Stimulated activated memory B cell treated with anti-CD40 and anti-IgM and Interleukin-4, amounts not matched to agents 10 μg/mL and 1 μg/mL and 100 μg/mL, for 72 hours (primary cell): ENCODE measurements at regions not wholly inside any gene's neighbourhood (a gene's known extent, or its start where the extent isn't known, plus 50 kb on each side); places are given as distances from the start of the nearest gene placed in this dataset.
"Not testable (repeated sequence)": the region's sequence is repeated elsewhere in the genome, so short reads cannot be mapped to it uniquely, and the experiment has no call there.

Experiments
- ATAC-seq: fragments of 150-1000 bp; cut with Tn5 transposase; 2 replicates; pipeline ENCODE4 v1.10.0; 2021
- H3K27ac Mint-ChIP-seq: one replicate; pipeline ENCODE4 v1.8.0; 2022; ENCODE audit warnings: mild to moderate bottlenecking, mixed read lengths
- H3K27me3 Mint-ChIP-seq: one replicate; pipeline ENCODE4 v1.8.0; 2022; ENCODE audit warnings: mixed read lengths
- H3K36me3 Mint-ChIP-seq: one replicate; pipeline ENCODE4 v1.8.0; 2022; ENCODE audit warnings: mixed read lengths
- H3K4me1 Mint-ChIP-seq: one replicate; pipeline ENCODE4 v1.8.0; 2022; ENCODE audit warnings: mixed read lengths
- H3K4me3 Mint-ChIP-seq: one replicate; pipeline ENCODE4 v1.8.0; 2022; ENCODE audit warnings: mild to moderate bottlenecking, moderate library complexity, mixed read lengths
- H3K9me3 Mint-ChIP-seq: one replicate; pipeline ENCODE4 v1.8.0; 2022; ENCODE audit warnings: mixed read lengths

DNA sequence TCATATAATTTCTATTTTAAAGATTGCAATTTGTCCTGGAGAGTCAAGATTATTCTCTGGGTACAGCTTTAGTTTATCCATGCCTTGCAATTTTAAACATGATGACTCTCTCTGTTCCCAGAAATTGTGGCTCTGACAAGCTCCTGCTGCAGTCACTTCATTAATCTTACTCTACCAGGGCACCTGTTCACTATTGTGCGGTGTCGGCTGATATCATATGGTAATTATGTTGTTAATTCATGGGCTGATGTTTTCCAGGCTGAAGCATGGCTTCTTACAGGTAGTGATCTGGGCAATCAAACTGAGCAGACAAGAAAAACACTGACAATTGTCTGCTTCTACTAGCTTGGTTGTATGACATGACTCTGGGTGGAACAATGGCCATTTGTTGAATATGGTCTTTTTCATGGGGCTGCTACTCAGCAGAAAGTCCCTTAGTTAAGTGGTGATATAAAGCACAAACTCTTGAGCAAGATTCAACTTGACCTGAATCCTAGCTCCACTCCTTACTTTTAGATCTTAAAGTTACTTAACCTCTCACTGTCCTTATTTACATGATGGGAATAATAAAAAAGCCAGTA, 230.7 kb downstream of the FAT3 start:
- no peaks in the 10 kb centered on the region for H3K36me3 Mint-ChIP-seq
- no peaks in the 10 kb centered on the region for H3K27me3 Mint-ChIP-seq
- no peak overlapping the region for H3K27ac Mint-ChIP-seq
- H3K4me1 Mint-ChIP-seq: no peaks in the 10 kb centered on the region
- no peaks in the 10 kb centered on the region for H3K9me3 Mint-ChIP-seq
- no peak overlapping the region for H3K4me3 Mint-ChIP-seq
- no peak for ATAC-seq

DNA sequence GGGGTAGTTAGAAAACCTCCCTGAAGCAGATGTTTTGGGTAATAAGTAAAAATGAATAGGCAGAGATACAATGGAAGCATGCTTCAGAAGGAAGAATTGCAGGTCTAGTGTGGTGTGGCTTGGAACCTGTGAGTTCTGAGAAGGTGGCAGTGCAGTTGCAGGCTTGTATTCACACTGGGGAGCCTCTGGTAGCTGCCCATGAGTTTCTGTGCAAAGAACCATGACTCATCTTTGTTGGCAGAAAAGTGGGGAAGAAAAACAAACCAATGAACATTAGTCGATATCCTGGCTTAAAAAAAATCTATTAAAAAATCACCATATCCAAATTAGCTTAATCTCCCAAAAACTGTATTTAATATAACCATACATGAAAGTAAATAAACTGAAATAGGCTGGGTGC, 232.6 kb downstream of the FAT3 start:
- H3K4me1 Mint-ChIP-seq: no peaks in the 10 kb centered on the region
- no peak overlapping the region for H3K27ac Mint-ChIP-seq
- no peak overlapping the region for H3K4me3 Mint-ChIP-seq
- no peaks in the 10 kb centered on the region for H3K36me3 Mint-ChIP-seq
- no peaks in the 10 kb centered on the region for H3K27me3 Mint-ChIP-seq
- H3K9me3 Mint-ChIP-seq: no peaks in the 10 kb centered on the region
- no peak for ATAC-seq

DNA sequence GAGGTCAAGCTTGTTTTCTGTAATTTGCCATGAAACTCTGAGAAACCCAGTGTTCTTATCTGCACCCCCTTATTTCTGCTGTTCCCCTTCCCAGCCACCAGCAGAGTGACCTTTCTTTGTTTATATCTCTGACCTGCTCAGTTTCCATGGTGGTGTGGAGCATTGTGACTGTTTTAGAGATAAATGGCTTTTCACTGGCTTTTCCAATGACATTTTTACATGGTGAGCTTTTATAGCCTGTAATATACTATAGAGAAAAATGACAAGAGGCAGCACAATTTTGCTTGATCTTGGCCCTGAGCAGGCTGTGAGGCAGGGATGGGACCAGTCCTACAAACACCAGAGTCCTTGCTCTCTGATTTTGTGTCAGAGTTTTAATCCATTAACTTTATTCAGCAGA, 233.9 kb downstream of the FAT3 start:
- Mint-ChIP-seq H3K4me3 (no peak overlapping the region), H3K36me3 (no peaks in the 10 kb centered on the region), H3K27ac (no peak overlapping the region), H3K9me3 (no peaks in the 10 kb centered on the region), H3K4me1 (no peaks in the 10 kb centered on the region), H3K27me3 (no peaks in the 10 kb centered on the region)
- no peak for ATAC-seq

DNA sequence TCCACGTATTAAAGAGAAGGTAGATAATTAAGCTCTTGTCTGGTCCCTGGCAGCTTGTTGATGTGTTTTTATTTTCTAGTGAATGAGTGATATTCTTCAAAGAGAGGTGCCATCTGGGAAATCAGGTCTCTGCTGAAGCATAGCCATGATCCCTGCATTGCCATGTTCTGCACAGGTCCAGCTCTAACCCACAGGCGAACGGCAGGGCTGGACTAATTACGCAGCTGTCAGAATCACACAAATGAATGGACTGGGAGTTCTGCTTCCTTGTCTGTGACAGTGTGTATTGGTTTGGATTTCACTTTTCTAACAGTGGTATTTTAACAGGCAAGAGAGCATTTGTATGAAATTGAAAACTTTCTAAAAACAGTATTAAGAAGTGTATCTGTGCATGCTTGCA, 235.6 kb downstream of the FAT3 start:
- Mint-ChIP-seq H3K9me3 (no peaks in the 10 kb centered on the region), H3K4me3 (no peak overlapping the region), H3K27ac (no peak overlapping the region), H3K36me3 (no peaks in the 10 kb centered on the region), H3K27me3 (no peaks in the 10 kb centered on the region), H3K4me1 (no peaks in the 10 kb centered on the region)
- ATAC-seq: no peak

DNA sequence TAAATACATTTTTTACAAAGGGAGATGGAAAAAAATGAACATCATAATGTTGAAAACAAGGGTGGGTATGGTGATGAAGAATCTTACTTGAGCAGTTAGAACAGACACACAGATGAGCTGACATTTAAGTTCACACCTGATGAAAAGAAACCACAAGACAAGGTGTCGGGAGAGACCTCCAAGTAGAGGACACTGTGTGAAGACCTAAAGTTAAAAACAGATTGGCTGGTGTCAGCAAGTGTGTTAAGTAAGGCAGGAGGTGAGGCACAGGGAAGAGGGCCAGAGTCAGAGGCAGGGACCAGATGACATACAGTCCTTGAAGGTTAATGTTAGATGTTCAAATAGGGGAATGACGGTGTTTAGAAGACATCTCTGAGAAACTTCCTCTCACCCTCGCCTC, 236.8 kb downstream of the FAT3 start:
- Mint-ChIP-seq H3K4me3 (no peak overlapping the region), H3K4me1 (no peaks in the 10 kb centered on the region), H3K27me3 (no peaks in the 10 kb centered on the region), H3K36me3 (no peaks in the 10 kb centered on the region), H3K9me3 (no peaks in the 10 kb centered on the region), H3K27ac (no peak overlapping the region)
- ATAC-seq: no peak

DNA sequence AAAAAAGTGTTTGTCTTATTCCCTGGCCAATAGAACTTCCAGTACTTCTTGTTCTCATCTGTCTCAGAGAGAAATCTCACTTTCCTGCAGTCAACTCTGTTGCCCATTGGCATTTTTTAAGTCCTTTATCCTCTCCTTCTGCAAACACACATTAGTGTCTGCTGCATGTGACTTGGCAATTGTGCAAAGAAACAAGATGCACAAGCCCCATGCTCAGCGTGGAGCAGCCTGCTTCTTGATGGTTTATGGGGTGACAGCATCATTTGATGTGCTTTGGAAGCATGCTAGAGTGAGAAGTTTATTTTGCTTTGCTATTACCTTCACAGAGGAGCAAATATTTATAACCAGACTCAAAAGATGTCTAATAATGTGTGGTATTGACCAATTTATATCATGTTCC, 238.2 kb downstream of the FAT3 start:
- no peaks in the 10 kb centered on the region for H3K36me3 Mint-ChIP-seq
- no peaks in the 10 kb centered on the region for H3K9me3 Mint-ChIP-seq
- ATAC-seq: no peak
- H3K4me1 Mint-ChIP-seq: no peaks in the 10 kb centered on the region
- H3K4me3 Mint-ChIP-seq: no peak overlapping the region
- H3K27ac Mint-ChIP-seq: no peak overlapping the region
- no peaks in the 10 kb centered on the region for H3K27me3 Mint-ChIP-seq

DNA sequence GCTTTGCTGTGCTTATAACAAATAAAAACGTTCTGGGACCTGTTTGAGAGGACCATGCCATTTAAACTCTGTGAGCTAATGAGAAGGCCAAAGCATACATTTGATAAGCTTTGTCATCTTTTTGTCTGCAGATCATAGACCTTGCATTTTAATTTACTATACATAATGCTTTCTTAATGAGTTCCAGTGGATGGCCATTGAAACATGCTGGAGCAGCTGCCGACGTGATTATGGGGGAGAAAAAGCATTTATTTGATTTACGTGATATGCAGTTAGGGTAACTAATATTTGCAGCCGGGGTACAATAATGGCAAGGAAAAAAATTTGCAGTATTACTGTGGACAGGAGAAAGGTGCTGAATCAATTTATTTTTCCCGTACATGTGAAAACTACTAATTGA, 240.2 kb downstream of the FAT3 start:
- no peak for ATAC-seq
- no peaks in the 10 kb centered on the region for H3K9me3 Mint-ChIP-seq
- H3K4me3 Mint-ChIP-seq: no peak overlapping the region
- no peak overlapping the region for H3K27ac Mint-ChIP-seq
- no peaks in the 10 kb centered on the region for H3K4me1 Mint-ChIP-seq
- no peaks in the 10 kb centered on the region for H3K36me3 Mint-ChIP-seq
- H3K27me3 Mint-ChIP-seq: no peaks in the 10 kb centered on the region

DNA sequence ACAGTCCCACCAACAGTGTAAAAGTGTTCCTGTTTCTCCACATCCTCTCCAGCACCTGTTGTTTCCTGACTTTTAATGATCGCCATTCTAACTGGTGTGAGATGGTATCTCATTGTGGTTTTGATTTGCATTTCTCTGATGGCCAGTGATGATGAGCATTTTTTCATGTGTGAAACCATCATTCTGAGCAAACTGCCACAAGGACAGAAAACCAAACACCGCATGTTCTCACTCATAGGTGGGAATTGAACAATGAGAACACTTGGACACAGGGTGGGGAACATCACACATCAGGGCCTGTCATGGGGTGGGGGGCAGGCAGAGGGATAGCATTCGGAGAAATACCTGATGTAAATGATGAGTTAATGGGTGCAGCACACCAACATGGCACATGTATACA, 240.8 kb downstream of the FAT3 start:
- not testable (repeated sequence) for H3K36me3 Mint-ChIP-seq, ATAC-seq, H3K9me3 Mint-ChIP-seq, H3K4me1 Mint-ChIP-seq, H3K4me3 Mint-ChIP-seq, H3K27me3 Mint-ChIP-seq, H3K27ac Mint-ChIP-seq

DNA sequence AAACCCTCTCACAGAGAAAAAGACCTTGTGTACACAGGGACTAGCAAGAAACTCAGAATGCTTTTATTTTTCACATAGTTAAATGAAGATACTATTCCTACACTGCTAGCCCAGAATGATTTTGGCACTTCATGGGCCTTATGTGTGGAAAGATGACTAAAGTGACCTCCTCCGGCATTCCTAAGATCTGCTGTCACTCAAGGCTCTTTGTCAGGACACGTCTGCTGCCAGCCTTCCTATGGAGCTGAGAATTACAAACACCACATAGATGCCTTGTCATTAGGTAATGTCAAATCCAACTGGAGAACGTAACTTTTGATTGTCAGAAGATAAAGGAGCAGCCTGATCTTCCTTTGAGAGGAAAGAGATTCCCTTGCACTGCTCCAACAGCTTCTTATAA, 249.1 kb downstream of the FAT3 start:
- Mint-ChIP-seq H3K27ac (no peak overlapping the region), H3K27me3 (no peaks in the 10 kb centered on the region), H3K4me3 (no peak overlapping the region), H3K9me3 (peaks cover 3% of the 10 kb centered on the region), H3K36me3 (no peaks in the 10 kb centered on the region), H3K4me1 (no peaks in the 10 kb centered on the region)
- ATAC-seq: no peak

DNA sequence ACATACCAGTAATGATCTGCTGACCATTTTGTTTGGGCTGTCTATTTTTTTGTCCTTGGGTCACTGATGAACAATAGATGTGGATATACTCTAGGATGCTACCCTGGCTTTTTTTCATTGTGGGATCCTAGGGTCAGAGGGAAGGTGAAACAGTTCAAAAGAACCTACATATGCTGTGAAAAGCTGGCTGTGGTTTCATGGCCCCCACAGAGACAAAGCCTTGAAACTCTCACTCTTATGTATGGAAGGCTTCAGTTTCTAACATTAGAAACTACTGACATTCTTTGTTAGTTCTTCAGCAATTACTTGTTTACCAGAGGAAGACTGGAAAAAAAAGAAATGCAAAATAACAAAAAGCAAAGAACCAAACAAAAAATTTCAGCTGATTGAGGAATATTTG, 250.7 kb downstream of the FAT3 start:
- ATAC-seq: no peak
- Mint-ChIP-seq H3K27ac (no peak overlapping the region), H3K4me1 (no peaks in the 10 kb centered on the region), H3K9me3 (peaks cover 3% of the 10 kb centered on the region), H3K4me3 (no peak overlapping the region), H3K36me3 (no peaks in the 10 kb centered on the region), H3K27me3 (no peaks in the 10 kb centered on the region)

DNA sequence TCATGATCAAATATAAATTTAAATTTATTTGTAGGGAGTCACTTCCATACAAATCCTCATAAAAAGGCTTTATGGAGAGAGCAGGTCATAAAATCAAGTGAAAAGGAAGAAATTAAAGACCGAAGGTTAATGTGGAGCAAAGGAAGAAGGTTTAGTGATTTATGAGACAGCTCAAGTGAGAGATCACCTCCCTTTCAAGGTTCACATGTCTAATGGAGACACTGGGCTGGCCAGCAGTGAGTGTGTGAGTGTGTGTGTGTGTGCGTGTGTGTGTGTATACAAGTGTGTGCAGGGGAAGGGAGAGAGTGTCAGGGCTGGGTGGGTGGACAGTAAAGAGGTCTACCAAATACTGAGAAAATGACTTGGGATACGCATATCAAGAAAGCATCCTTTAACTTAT, 251.2 kb downstream of the FAT3 start:
- Mint-ChIP-seq H3K27ac (no peak overlapping the region), H3K36me3 (no peaks in the 10 kb centered on the region), H3K4me1 (no peaks in the 10 kb centered on the region), H3K9me3 (peaks cover 3% of the 10 kb centered on the region), H3K4me3 (no peak overlapping the region), H3K27me3 (no peaks in the 10 kb centered on the region)
- no peak for ATAC-seq

DNA sequence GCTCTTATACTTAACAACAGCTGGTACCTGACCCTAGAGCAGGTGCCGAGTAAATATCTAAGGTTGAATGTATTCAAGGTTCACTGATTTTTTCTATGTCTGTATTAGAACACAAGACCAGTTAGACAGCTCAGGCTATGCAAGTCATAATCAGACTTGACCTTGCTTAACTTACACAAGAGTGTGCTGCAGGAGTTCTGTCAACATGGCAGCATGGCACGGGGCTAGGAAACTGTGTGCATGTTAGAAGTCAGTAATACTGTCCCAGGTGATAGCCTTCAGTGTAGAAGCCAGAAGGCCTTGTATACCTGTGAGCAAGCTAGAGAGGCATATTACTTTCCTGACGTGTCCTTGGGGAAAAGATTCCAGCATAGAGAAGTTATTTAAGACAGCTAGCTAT, 253.1 kb downstream of the FAT3 start:
- H3K9me3 Mint-ChIP-seq: peaks cover 3% of the 10 kb centered on the region
- H3K27ac Mint-ChIP-seq: no peak overlapping the region
- no peak overlapping the region for H3K4me3 Mint-ChIP-seq
- no peaks in the 10 kb centered on the region for H3K36me3 Mint-ChIP-seq
- no peaks in the 10 kb centered on the region for H3K4me1 Mint-ChIP-seq
- no peaks in the 10 kb centered on the region for H3K27me3 Mint-ChIP-seq
- no peak for ATAC-seq

DNA sequence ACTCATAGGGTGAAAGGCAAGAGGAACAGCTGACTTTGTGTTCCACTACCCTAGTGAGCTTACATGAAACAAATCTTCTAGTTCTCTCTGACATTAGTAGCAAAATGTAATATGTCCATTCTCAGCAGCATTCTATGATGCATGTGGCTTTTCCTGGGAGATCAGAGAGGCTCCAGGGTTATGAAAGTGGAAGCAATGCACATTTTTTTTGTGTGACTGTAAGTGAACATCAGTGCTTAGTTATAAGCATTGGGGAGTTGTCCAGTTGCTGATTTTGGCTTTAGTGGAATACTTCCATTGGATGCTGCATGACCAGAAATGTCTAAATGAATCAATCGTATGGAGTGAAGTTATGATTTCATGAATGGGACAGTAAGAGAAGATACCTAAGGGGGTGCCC, 255.9 kb downstream of the FAT3 start:
- Mint-ChIP-seq H3K9me3 (peaks cover 3% of the 10 kb centered on the region), H3K4me3 (no peak overlapping the region), H3K27ac (no peak overlapping the region), H3K36me3 (no peaks in the 10 kb centered on the region), H3K27me3 (no peaks in the 10 kb centered on the region), H3K4me1 (no peaks in the 10 kb centered on the region)
- ATAC-seq: no peak

DNA sequence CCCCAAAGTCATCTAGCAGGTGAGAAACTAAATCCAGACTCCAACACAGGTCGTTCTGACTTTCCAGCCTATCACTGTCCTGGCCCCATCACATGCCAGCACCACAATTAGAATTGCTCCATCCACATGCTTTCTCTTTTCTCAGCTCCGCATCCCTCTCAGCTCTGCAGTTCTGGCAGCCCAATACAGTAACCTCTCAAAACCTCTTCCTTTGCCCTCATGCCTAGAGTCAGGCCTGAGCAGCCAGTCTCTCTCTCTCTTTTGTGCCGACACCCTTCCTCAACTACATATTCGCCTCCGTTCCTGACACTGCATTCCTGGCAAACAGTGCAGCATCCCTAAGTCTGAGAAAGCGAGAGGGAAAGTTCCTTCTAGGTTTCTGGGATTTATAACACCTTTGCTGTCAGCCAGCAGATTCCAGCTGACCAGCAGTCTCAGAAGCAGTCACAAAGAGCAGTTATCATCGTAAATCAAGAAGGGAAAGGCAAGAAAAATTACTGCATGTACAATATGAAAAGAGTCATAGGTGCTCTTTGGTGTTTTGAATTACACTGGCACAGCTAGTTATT, 258.0 kb downstream of the FAT3 start:
- no peaks in the 10 kb centered on the region for H3K27me3 Mint-ChIP-seq
- ATAC-seq: no peak
- H3K4me1 Mint-ChIP-seq: no peaks in the 10 kb centered on the region
- H3K36me3 Mint-ChIP-seq: no peaks in the 10 kb centered on the region
- no peak overlapping the region for H3K27ac Mint-ChIP-seq
- H3K9me3 Mint-ChIP-seq: no peaks in the 10 kb centered on the region
- no peak overlapping the region for H3K4me3 Mint-ChIP-seq

DNA sequence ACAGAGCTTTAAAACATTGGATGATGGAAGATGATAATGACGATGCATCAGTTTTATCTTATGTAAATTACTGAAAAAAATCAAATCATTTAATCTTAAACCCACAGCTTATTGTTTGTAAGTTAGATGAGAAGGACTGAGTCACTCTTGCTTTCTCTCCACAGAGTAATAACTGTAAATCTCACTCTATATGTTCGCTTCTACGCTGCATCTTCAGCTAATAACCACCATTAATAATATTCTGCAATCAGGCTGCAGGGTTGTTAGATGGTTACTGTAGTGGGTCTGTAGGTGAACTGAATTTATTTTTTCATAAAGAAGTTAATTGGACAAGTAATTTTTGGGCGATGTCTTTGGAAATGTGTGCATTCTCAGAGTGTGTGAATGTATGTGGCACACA, 260.0 kb downstream of the FAT3 start:
- no peak overlapping the region for H3K4me3 Mint-ChIP-seq
- H3K27me3 Mint-ChIP-seq: no peaks in the 10 kb centered on the region

DNA sequence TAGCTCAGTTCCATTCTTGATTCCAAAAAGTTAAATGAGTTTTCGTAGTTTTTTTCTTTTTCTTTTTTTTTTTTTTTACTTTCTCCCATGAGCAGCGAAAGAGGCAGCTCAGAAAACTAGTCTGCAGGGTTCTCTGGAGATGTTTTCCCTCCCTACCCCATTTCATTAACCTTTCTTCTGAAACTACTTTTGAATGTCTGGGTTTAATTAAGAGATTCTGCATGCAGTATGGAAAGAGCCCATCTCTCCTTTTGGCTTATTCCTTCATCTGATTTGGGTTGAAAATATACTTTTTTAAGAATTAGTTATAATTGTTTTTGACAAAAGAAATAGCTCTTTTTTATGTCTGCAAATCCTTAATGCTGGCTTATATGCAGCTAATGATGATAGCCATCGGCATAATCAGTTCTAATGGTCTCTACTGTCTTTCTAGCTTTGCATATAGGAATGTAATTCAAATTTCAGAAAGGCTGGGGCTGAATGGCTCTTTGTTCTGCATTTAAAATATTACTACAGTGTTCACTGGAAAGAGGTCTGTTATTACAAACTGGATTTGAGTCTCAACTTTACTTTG, 265.3 kb downstream of the FAT3 start:
- no peak for ATAC-seq
- Mint-ChIP-seq H3K36me3 (no peaks in the 10 kb centered on the region), H3K4me1 (no peaks in the 10 kb centered on the region), H3K9me3 (no peaks in the 10 kb centered on the region), H3K27ac (no peak overlapping the region), H3K4me3 (no peak overlapping the region), H3K27me3 (no peaks in the 10 kb centered on the region)

More for the DNA sequence above, 260.0 kb downstream of the FAT3 start:
- Mint-ChIP-seq H3K4me1 (no peaks in the 10 kb centered on the region), H3K36me3 (no peaks in the 10 kb centered on the region), H3K27ac (no peak overlapping the region), H3K9me3 (no peaks in the 10 kb centered on the region)
- no peak for ATAC-seq
